Gastrocnemius medialis (tissue), 4 donors: ENCODE measurements at regions not wholly inside any gene's neighbourhood (a gene's known extent, or its start where the extent isn't known, plus 50 kb on each side); places are given as distances from the start of the nearest gene placed in this dataset.

Source experiments
- ATAC-seq, 2 donors: fragments of 150-250 bp; one replicate each; pipeline ENCODE4 v1.9.1; 2016
- DNase-seq, 2 donors: peaks; one replicate each; pipeline ENCODE4 v3.0.0-alpha.2; 2019
- H3K27ac ChIP-seq, 4 donors: fragments of 200-600 bp; sonication (generic); 1 replicate in 1 of 4; 2 replicates in 3 of 4; pipeline ENCODE4 v1.5.1; 2016 to 2018; ENCODE audit warnings: mild to moderate bottlenecking in 2 of 4, moderate library complexity in 1 of 4
- H3K27me3 ChIP-seq, 3 donors: fragments of 200-600 bp; sonication (generic) in 2 of 3; 1 replicate in 1 of 3; 2 replicates in 2 of 3; pipeline versions ENCODE4 v1.5.1 to v1.6.0; 2016 to 2019; ENCODE audit warnings: mild to moderate bottlenecking in 1 of 3, moderate library complexity in 1 of 3
- H3K36me3 ChIP-seq, 2 donors: fragments of 200-600 bp; sonication (generic) in 1 of 2; one replicate each; pipeline ENCODE4 v1.5.1; 2017 to 2018
- H3K4me1 ChIP-seq, 2 donors: fragments of 200-600 bp; sonication (generic) in 1 of 2; one replicate each; pipeline ENCODE4 v1.5.1; 2016 to 2017; ENCODE audit warnings: mild to moderate bottlenecking in 2 of 2
- H3K4me3 ChIP-seq, 4 donors: fragments of 200-600 bp; sonication (generic) in 3 of 4; 1 replicate in 1 of 4; 2 replicates in 3 of 4; pipeline ENCODE4 v1.5.1; 2016 to 2019; ENCODE audit warnings: mild to moderate bottlenecking in 2 of 4
- H3K9me3 ChIP-seq, 3 donors: fragments of 200-600 bp; sonication (generic) in 2 of 3; 1 replicate in 1 of 3; 2 replicates in 2 of 3; pipeline ENCODE4 v1.5.1; 2016 to 2019
- CTCF ChIP-seq, 5 experiments: fragments of 450-650 bp in 3 of 5; fragments of 200-600 bp in 2 of 5; sonication (generic) in 2 of 5; IDR thresholded peaks in 4 of 5; conservative IDR thresholded peaks in 1 of 5; 1 replicate in 4 of 5; 2 replicates in 1 of 5; pipeline ENCODE4 v1.5.1; 2016 to 2019; ENCODE audit warnings: antibody characterized with exemption in 5 of 5, mild to moderate bottlenecking in 3 of 5, moderate library complexity in 3 of 5
- POLR2A ChIP-seq, 2 donors: fragments of 450-650 bp; IDR thresholded peaks; one replicate each; pipeline ENCODE4 v1.6.1; 2017; ENCODE audit warnings: antibody characterized with exemption in 2 of 2, mild to moderate bottlenecking in 2 of 2, moderate library complexity in 2 of 2
- in situ Hi-C, 4 donors: fragments of 200-750 bp; cut with MboI; loops; one replicate each; pipeline versions ENCODE4 v1.15.0 to v1.8.0; 2017; ENCODE audit warnings: low sequenced_read_pairs in 4 of 4
- intact Hi-C: fragments of 100-400 bp; cut with DNase I; formaldehyde crosslinking; loops from one replicate; pipeline ENCODE4 v1.15.1; 2023; ENCODE audit warnings: low total_unique reads

GRCh38 chr6:127023001-127023778 lies 95.3 kb upstream of the RSPO3 start:
- in situ Hi-C loops = no loop called here
- Histone ChIP-seq H3K27ac (no peak overlapping the region), H3K36me3 (no peaks in the 10 kb centered on the region), H3K4me3 (no peak overlapping the region), H3K9me3 (no peaks in the 10 kb centered on the region), H3K4me1 (peaks cover 0 to 5% of the 10 kb centered on the region in 2 donors), H3K27me3 (no peaks in the 10 kb centered on the region)
- intact Hi-C loops = no loop called here
- DNase-seq = no peak
- no peak for ATAC-seq
- no peak for TF ChIP-seq POLR2A (IDR thresholded peaks at IDR 0.05)
- no peak for TF ChIP-seq CTCF (IDR thresholded peaks at IDR 0.05 in 4 of 5, conservative IDR thresholded peaks at IDR 0.05 in 1 of 5)

- peaks cover 0 to 5% of the 10 kb centered on the region in 2 donors for H3K4me1 ChIP-seq
- intact Hi-C loops (no loop called here), in situ Hi-C loops (no loop called here)
- ATAC-seq = no peak
- no peaks in the 10 kb centered on the region for H3K9me3 ChIP-seq
- H3K4me3 ChIP-seq = no peak overlapping the region
- H3K36me3 ChIP-seq = no peaks in the 10 kb centered on the region
- no peaks in the 10 kb centered on the region for H3K27me3 ChIP-seq
- no peak for DNase-seq
- no peak overlapping the region for H3K27ac ChIP-seq
- TF ChIP-seq CTCF (IDR thresholded peaks at IDR 0.05 in 4 of 5, conservative IDR thresholded peaks at IDR 0.05 in 1 of 5) (no peak), POLR2A (IDR thresholded peaks at IDR 0.05) (no peak)
These were observed 92.2 kb upstream of the RSPO3 start for GRCh38 chr6:127026247-127026646.

GRCh38 chr6:127030111-127030510 lies 88.4 kb upstream of the RSPO3 start:
- ATAC-seq = no peak
- H3K27ac ChIP-seq = no peak overlapping the region
- intact Hi-C loops (no loop called here), in situ Hi-C loops (no loop called here)
- TF ChIP-seq CTCF (IDR thresholded peaks at IDR 0.05 in 4 of 5, conservative IDR thresholded peaks at IDR 0.05 in 1 of 5) = no peak
- no peak for TF ChIP-seq POLR2A (IDR thresholded peaks at IDR 0.05)
- DNase-seq = no peak
- H3K27me3 ChIP-seq = no peaks in the 10 kb centered on the region
- H3K36me3 ChIP-seq = no peaks in the 10 kb centered on the region
- no peaks in the 10 kb centered on the region for H3K9me3 ChIP-seq
- H3K4me3 ChIP-seq = no peak overlapping the region
- peaks cover 0 to 17% of the 10 kb centered on the region in 2 donors for H3K4me1 ChIP-seq

GRCh38 chr6:127030836-127031235 lies 87.6 kb upstream of the RSPO3 start:
- Histone ChIP-seq H3K36me3 (no peaks in the 10 kb centered on the region), H3K4me3 (no peak overlapping the region), H3K27ac (no peak overlapping the region), H3K9me3 (no peaks in the 10 kb centered on the region), H3K4me1 (peaks cover 0 to 17% of the 10 kb centered on the region in 2 donors), H3K27me3 (no peaks in the 10 kb centered on the region)
- ATAC-seq = no peak
- no peak for DNase-seq
- intact Hi-C loops = no loop called here
- in situ Hi-C loops = no loop called here
- TF ChIP-seq POLR2A (IDR thresholded peaks at IDR 0.05) (no peak), CTCF (IDR thresholded peaks at IDR 0.05 in 4 of 5, conservative IDR thresholded peaks at IDR 0.05 in 1 of 5) (no peak)

GRCh38 chr6:127031511-127031910 lies 87.0 kb upstream of the RSPO3 start:
- no peak for ATAC-seq
- intact Hi-C loops (no loop called here), in situ Hi-C loops (no loop called here)
- H3K27ac ChIP-seq = no peak overlapping the region
- TF ChIP-seq CTCF (IDR thresholded peaks at IDR 0.05 in 4 of 5, conservative IDR thresholded peaks at IDR 0.05 in 1 of 5) (no peak), POLR2A (IDR thresholded peaks at IDR 0.05) (no peak)
- no peaks in the 10 kb centered on the region for H3K27me3 ChIP-seq
- H3K4me1 ChIP-seq = peaks cover 0 to 13% of the 10 kb centered on the region in 2 donors
- DNase-seq = no peak
- no peaks in the 10 kb centered on the region for H3K9me3 ChIP-seq
- H3K36me3 ChIP-seq = no peaks in the 10 kb centered on the region
- H3K4me3 ChIP-seq = no peak overlapping the region
